H1 (cell line): ENCODE measurements at regions not wholly inside any gene's neighbourhood (a gene's known extent, or its start where the extent isn't known, plus 50 kb on each side); places are given as distances from the start of the nearest gene placed in this dataset.

Experiments
- CTCF ChIA-PET: fragments of 300-600 bp; sonication (Branson Sonifier 250); formaldehyde crosslinking; loops from one replicate; lab custom pipeline; 2021; ENCODE audit not compliant: partially characterized antibody; lab: Charles Lee
- POLR2A ChIA-PET: fragments of 300-600 bp; sonication (Branson Sonifier 250); formaldehyde crosslinking; loops from one replicate; lab custom pipeline; 2021; ENCODE audit warnings: inconsistent platforms; ENCODE audit not compliant: partially characterized antibody; lab: Charles Lee
- DNase-seq, 2 experiments: peaks; one replicate each; pipeline versions ENCODE4 v3.0.0 to v3.0.0-alpha.2; 2010 to 2022; ENCODE audit warnings: low spot score in 2 of 2, low read depth in 1 of 2, mixed read lengths in 1 of 2
- FAIRE-seq: peaks from 2 replicates; lab custom pipeline; 2011; peaks lifted over from hg19 to GRCh38; lab: Jason Lieb, UNC
- H2AFZ ChIP-seq: 2 replicates; pipeline ENCODE4 v1.8.1; 2012; ENCODE audit warnings: low read length, inconsistent platforms
- H2AK5ac ChIP-seq: 2 replicates; pipeline ENCODE4 v1.6.1; 2013; ENCODE audit warnings: low read depth, low read length
- H2BK120ac ChIP-seq: replicated peaks from 2 replicates; pipeline ENCODE3; 2013; ENCODE audit warnings: low read depth, low read length, inconsistent platforms
- H2BK12ac ChIP-seq: 2 replicates; pipeline ENCODE4 v1.6.1; 2013; ENCODE audit warnings: low read depth, low read length
- H2BK15ac ChIP-seq: 2 replicates; pipeline ENCODE4 v1.6.1; 2013; ENCODE audit warnings: low read length
- H2BK20ac ChIP-seq: 2 replicates; pipeline ENCODE4 v1.6.1; 2013; ENCODE audit warnings: low read length
- H2BK5ac ChIP-seq: 2 replicates; pipeline ENCODE4 v1.6.1; 2013; ENCODE audit warnings: low read depth, low read length
- H3K14ac ChIP-seq: 2 replicates; pipeline ENCODE4 v1.6.1; 2013; ENCODE audit warnings: inconsistent platforms; ENCODE audit not compliant: insufficient read length
- H3K18ac ChIP-seq: 2 replicates; pipeline ENCODE4 v1.6.1; 2013; ENCODE audit warnings: low read length; ENCODE audit errors: extremely low read depth
- H3K23ac ChIP-seq: 2 replicates; pipeline ENCODE4 v1.6.1; 2013; ENCODE audit warnings: inconsistent platforms; ENCODE audit not compliant: insufficient read length
- H3K23me2 ChIP-seq: 2 replicates; pipeline ENCODE4 v1.6.1; 2013; ENCODE audit warnings: low read depth, low read length
- H3K27ac ChIP-seq: 2 replicates; pipeline ENCODE4 v1.6.1; 2011; ENCODE audit warnings: low read depth, low read length, inconsistent platforms
- H3K27me3 ChIP-seq, 4 experiments: replicated peaks in 1 of 4; 1 replicate in 1 of 4; 2 replicates in 3 of 4; pipeline versions ENCODE4 v1.6.1 to v1.8.1; 2011 to 2013; ENCODE audit warnings: low read length in 3 of 4, mild to moderate bottlenecking in 3 of 4, inconsistent platforms in 2 of 4, mixed read lengths in 2 of 4, moderate library complexity in 1 of 4; ENCODE audit not compliant: control insufficient read depth in 3 of 4, insufficient read depth in 3 of 4; ENCODE audit errors: extremely low read depth in 1 of 4
- H3K36me3 ChIP-seq, 4 experiments: 2 replicates each; pipeline versions ENCODE4 v1.6.1 to v1.8.1; 2011 to 2013; ENCODE audit warnings: mild to moderate bottlenecking in 4 of 4, low read length in 3 of 4, moderate library complexity in 2 of 4, control low read depth in 1 of 4, inconsistent platforms in 1 of 4; ENCODE audit not compliant: insufficient read depth in 4 of 4, control insufficient read depth in 2 of 4
- H3K4ac ChIP-seq: replicated peaks from 2 replicates; pipeline ENCODE3; 2013; ENCODE audit warnings: low read length, low read depth, mixed read lengths, inconsistent platforms; ENCODE audit not compliant: insufficient read length
- H3K4me1 ChIP-seq, 4 experiments: replicated peaks in 1 of 4; 1 replicate in 1 of 4; 2 replicates in 3 of 4; pipeline versions ENCODE4 v1.6.1 to v1.8.1; 2011 to 2013; ENCODE audit warnings: low read length in 3 of 4, inconsistent platforms in 2 of 4, mixed read lengths in 1 of 4; ENCODE audit not compliant: insufficient read depth in 4 of 4, control insufficient read depth in 3 of 4
- H3K4me2 ChIP-seq, 2 experiments: 2 replicates each; pipeline versions ENCODE4 v1.6.1 to v1.8.1; 2011 to 2013; ENCODE audit warnings: low read depth in 2 of 2, low read length in 2 of 2, control low read depth in 1 of 2, inconsistent platforms in 1 of 2, mild to moderate bottlenecking in 1 of 2; ENCODE audit not compliant: insufficient read depth in 1 of 2
- H3K4me3 ChIP-seq, 4 experiments: fragments of 200-600, 300-600 bp in 1 of 4; sonication (generic), shearing (Covaris generic), sonication (Bioruptor Twin) in 1 of 4; 2 replicates each; pipeline versions ENCODE4 v1.5.1 to v1.8.1; 2011 to 2016; ENCODE audit warnings: low read length in 4 of 4, low read depth in 3 of 4, control low read depth in 2 of 4, inconsistent platforms in 2 of 4, mild to moderate bottlenecking in 2 of 4, mixed read lengths in 1 of 4, moderate library complexity in 1 of 4; ENCODE audit not compliant: insufficient read depth in 2 of 4; ENCODE audit errors: extremely low read depth in 1 of 4
- H3K56ac ChIP-seq: replicated peaks from 2 replicates; pipeline ENCODE3; 2013; ENCODE audit warnings: low read depth, mild to moderate bottlenecking, mixed read lengths, low read length, inconsistent platforms; ENCODE audit not compliant: insufficient read length
- H3K79me1 ChIP-seq: 2 replicates; pipeline ENCODE4 v1.6.1; 2013; ENCODE audit warnings: low read depth, low read length, control low read depth
- H3K79me2 ChIP-seq, 2 experiments: 2 replicates each; pipeline versions ENCODE4 v1.6.1 to v1.8.1; 2012 to 2013; ENCODE audit warnings: low read length in 2 of 2, mild to moderate bottlenecking in 2 of 2, inconsistent platforms in 1 of 2; ENCODE audit not compliant: insufficient read depth in 2 of 2, control insufficient read depth in 1 of 2
- H3K9ac ChIP-seq, 4 experiments: replicated peaks in 1 of 4; 1 replicate in 1 of 4; 2 replicates in 3 of 4; pipeline versions ENCODE4 v1.6.1 to v1.8.1; 2011 to 2013; ENCODE audit warnings: low read depth in 3 of 4, low read length in 3 of 4, control low read depth in 2 of 4, mild to moderate bottlenecking in 2 of 4, moderate library complexity in 2 of 4, inconsistent platforms in 1 of 4; ENCODE audit errors: extremely low read depth in 1 of 4
- H3K9me3 ChIP-seq, 2 experiments: 2 replicates each; pipeline versions ENCODE4 v1.6.1 to v1.8.1; 2012 to 2013; ENCODE audit warnings: mild to moderate bottlenecking in 2 of 2, moderate library complexity in 2 of 2, control low read depth in 1 of 2, inconsistent platforms in 1 of 2, low read depth in 1 of 2, low read length in 1 of 2, mixed read lengths in 1 of 2; ENCODE audit not compliant: insufficient read depth in 2 of 2
- H4K20me1 ChIP-seq, 2 experiments: replicated peaks in 1 of 2; 2 replicates each; pipeline versions ENCODE3 to v1.8.1; 2011 to 2013; ENCODE audit warnings: inconsistent platforms in 2 of 2, low read length in 2 of 2, mild to moderate bottlenecking in 1 of 2; ENCODE audit not compliant: insufficient read depth in 2 of 2, control insufficient read depth in 1 of 2
- H4K5ac ChIP-seq: 2 replicates; pipeline ENCODE4 v1.6.1; 2013; ENCODE audit warnings: low read length, low read depth, mixed read lengths, inconsistent platforms; ENCODE audit not compliant: insufficient read length
- H4K8ac ChIP-seq: 2 replicates; pipeline ENCODE4 v1.8.0; 2013; ENCODE audit warnings: mild to moderate bottlenecking, moderate library complexity, low read length, inconsistent platforms; ENCODE audit not compliant: insufficient read depth; ENCODE audit errors: extremely low read depth
- H4K91ac ChIP-seq: replicated peaks from 2 replicates; pipeline ENCODE3; 2013; ENCODE audit warnings: low read length, mixed read lengths, inconsistent platforms; ENCODE audit not compliant: insufficient read length
- CHD1 ChIP-seq: IDR thresholded peaks from 2 replicates; pipeline ENCODE4 v1.6.1; 2012; ENCODE audit warnings: low read depth, low read length, improper control_type of control experiment
- WGBS, 2 experiments: shearing (Covaris generic) in 1 of 2; methylation state at CpG; one replicate each; pipeline versions ENCODE4 v1.1.6 to v1.1.7; 2013 to 2015; ENCODE audit warnings: low lambda C conversion rate in 2 of 2, mixed read lengths in 2 of 2, inconsistent platforms in 1 of 2, low coverage in 1 of 2, missing lambda C conversion rate in 1 of 2; ENCODE audit not compliant: insufficient replicate concordance in 2 of 2, insufficient coverage in 1 of 2, insufficient read length in 1 of 2; ENCODE audit errors: extremely low coverage in 1 of 2, missing lambda C conversion rate in 1 of 2; 5-methylcytosine and 5-hydroxymethylcytosine counted together
- TF ChIP-seq, protein P1 (sequence below), 3 experiments: IDR thresholded peaks; 1 replicate in 2 of 3; 2 replicates in 1 of 3; pipeline versions ENCODE4 v1.5.1 to v1.6.1; 2011; ENCODE audit warnings: low read length in 3 of 3, mild to moderate bottlenecking in 3 of 3, inconsistent platforms in 2 of 3, low read depth in 1 of 3, moderate library complexity in 1 of 3; ENCODE audit not compliant: insufficient read depth in 1 of 3; ENCODE audit errors: control extremely low read depth in 1 of 3
- TF ChIP-seq, protein P2 (sequence below): IDR thresholded peaks from 2 replicates; pipeline ENCODE4 v1.6.1; 2011; ENCODE audit warnings: low read length, improper control_type of control experiment

DNA sequence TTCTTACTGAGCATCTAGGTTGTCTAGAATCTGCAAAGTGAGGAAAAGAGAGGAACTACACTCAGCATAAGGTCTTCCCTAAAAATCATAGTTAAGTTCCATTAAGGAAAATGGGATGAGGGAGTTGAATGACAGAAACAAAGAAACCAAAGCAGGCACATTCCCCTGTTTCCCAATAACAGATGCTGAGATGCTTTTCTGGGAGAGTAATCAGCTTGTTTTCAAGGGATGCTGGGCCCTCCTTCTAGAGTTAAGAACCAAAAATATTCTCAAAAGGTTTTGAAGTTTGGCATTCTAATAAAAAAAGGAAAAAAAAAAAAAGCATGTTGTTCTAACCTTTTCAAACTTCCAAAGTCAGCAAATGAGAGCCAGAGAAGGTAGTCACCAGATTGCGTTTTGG is 105.2 kb upstream of the ZNF648 start:
- Histone ChIP-seq H3K36me3 (no peaks in the 10 kb centered on the region), H2BK5ac (no peak overlapping the region), H2BK12ac (no peak overlapping the region), H3K56ac (no peak overlapping the region), H3K4me2 (no peak overlapping the region)
- TF ChIP-seq, protein P1, sequence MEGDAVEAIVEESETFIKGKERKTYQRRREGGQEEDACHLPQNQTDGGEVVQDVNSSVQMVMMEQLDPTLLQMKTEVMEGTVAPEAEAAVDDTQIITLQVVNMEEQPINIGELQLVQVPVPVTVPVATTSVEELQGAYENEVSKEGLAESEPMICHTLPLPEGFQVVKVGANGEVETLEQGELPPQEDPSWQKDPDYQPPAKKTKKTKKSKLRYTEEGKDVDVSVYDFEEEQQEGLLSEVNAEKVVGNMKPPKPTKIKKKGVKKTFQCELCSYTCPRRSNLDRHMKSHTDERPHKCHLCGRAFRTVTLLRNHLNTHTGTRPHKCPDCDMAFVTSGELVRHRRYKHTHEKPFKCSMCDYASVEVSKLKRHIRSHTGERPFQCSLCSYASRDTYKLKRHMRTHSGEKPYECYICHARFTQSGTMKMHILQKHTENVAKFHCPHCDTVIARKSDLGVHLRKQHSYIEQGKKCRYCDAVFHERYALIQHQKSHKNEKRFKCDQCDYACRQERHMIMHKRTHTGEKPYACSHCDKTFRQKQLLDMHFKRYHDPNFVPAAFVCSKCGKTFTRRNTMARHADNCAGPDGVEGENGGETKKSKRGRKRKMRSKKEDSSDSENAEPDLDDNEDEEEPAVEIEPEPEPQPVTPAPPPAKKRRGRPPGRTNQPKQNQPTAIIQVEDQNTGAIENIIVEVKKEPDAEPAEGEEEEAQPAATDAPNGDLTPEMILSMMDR (IDR thresholded peaks at IDR 0.05; ENCODE audit: control extremely low read depth in 1 of 3, insufficient read depth in 1 of 3, low read depth in 1 of 3, low read length in 3 of 3), result no peak
- TF ChIP-seq CHD1, result no peak
- TF ChIP-seq, protein P2, sequence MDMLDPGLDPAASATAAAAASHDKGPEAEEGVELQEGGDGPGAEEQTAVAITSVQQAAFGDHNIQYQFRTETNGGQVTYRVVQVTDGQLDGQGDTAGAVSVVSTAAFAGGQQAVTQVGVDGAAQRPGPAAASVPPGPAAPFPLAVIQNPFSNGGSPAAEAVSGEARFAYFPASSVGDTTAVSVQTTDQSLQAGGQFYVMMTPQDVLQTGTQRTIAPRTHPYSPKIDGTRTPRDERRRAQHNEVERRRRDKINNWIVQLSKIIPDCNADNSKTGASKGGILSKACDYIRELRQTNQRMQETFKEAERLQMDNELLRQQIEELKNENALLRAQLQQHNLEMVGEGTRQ, result no peak
- TF ChIP-seq, all 59 proteins: peak for 0
- H2AFZ ChIP-seq, result 0 out of 2 replicates have a peak overlapping the region, but pooled peaks have one; percentile 43
- no peak overlapping the region for H2BK20ac ChIP-seq
- H3K4me1 ChIP-seq, result no peaks in the 10 kb centered on the region
- POLR2A ChIA-PET, result no interaction called here
- FAIRE-seq (no peak), DNase-seq (no peak)
- no peak overlapping the region for H3K9ac ChIP-seq
- H3K23me2 ChIP-seq, result no peaks in the 10 kb centered on the region
- WGBS, 2 experiments, result 93% methylated on average over 1 of the region's 1 CpG; no CpG with 5 or more reads in 1 of the 2 experiments
- no peak overlapping the region for H3K14ac ChIP-seq
- H3K79me2 ChIP-seq, result no peaks in the 10 kb centered on the region
- H3K23ac ChIP-seq, result no peak overlapping the region
- no peak overlapping the region for H3K4ac ChIP-seq
- CTCF ChIA-PET, result interaction anchor here (1.0 to 1.2 kb wide), 3 partner anchors 21 to 31 kb away, joined by 3 to 6 read pairs (median 3); no protein-coding TSS in a partner anchor
- no peak overlapping the region for H4K5ac ChIP-seq
- no peak overlapping the region for H3K18ac ChIP-seq
- no peak overlapping the region for H3K27ac ChIP-seq
- no peak overlapping the region for H3K4me3 ChIP-seq
- H3K9me3 ChIP-seq, result no peaks in the 10 kb centered on the region
- H3K27me3 ChIP-seq, result no peaks in the 10 kb centered on the region
- no peaks in the 10 kb centered on the region for H4K20me1 ChIP-seq
- no peaks in the 10 kb centered on the region for H3K79me1 ChIP-seq
- no peak overlapping the region for H4K91ac ChIP-seq
- no peak overlapping the region for H2BK15ac ChIP-seq
- H4K8ac ChIP-seq, result no peak overlapping the region
- no peak overlapping the region for H2BK120ac ChIP-seq
- no peak overlapping the region for H2AK5ac ChIP-seq
